ENCODE measurements at regions not wholly inside any gene's neighbourhood (a gene's known extent, or its start where the extent isn't known, plus 50 kb on each side); places are given as distances from the start of the nearest gene placed in this dataset.

- TF ChIP-seq TEAD1 (CRISPR knock-in tag; IDR thresholded peaks at IDR 0.05) = no peak
- no peak for TF ChIP-seq AR (CRISPR knock-in tag; IDR thresholded peaks at IDR 0.05)
- TF ChIP-seq E2F1 (CRISPR knock-in tag; IDR thresholded peaks at IDR 0.05) = no peak
- no peak for TF ChIP-seq CREB1 (CRISPR knock-in tag; IDR thresholded peaks at IDR 0.05)
- TF ChIP-seq MLX (CRISPR knock-in tag; IDR thresholded peaks at IDR 0.05) = no peak
- no peak for TF ChIP-seq ZNF425 (CRISPR knock-in tag; conservative IDR thresholded peaks at IDR 0.05)
- TF ChIP-seq RORB (CRISPR knock-in tag; IDR thresholded peaks at IDR 0.05) = no peak
- no peak for TF ChIP-seq ZNF396 (CRISPR knock-in tag; IDR thresholded peaks at IDR 0.05; ENCODE audit: borderline replicate concordance)
- TF ChIP-seq NR1H2 (CRISPR knock-in tag; IDR thresholded peaks at IDR 0.05) = no peak
- TF ChIP-seq ATF2 (CRISPR knock-in tag; IDR thresholded peaks at IDR 0.05; ENCODE audit: borderline replicate concordance, low read depth) = no peak
- no peak for TF ChIP-seq JUN (CRISPR knock-in tag; IDR thresholded peaks at IDR 0.05)
- TF ChIP-seq MYBL2 (CRISPR knock-in tag; IDR thresholded peaks at IDR 0.05) = no peak
- no peak for TF ChIP-seq ZNF121 (CRISPR knock-in tag; IDR thresholded peaks at IDR 0.05)
- TF ChIP-seq STAT6 (CRISPR knock-in tag; conservative IDR thresholded peaks at IDR 0.05; ENCODE audit: low read depth) = no peak
- ChIA-PET POLR2A (no interaction called here), CTCF (no interaction called here)
- no peaks in the 10 kb centered on the region for H3K9me3 Mint-ChIP-seq
- DNase-seq (ENCODE audit: low spot score) (no peak), ATAC-seq (no peak)
- H3K27me3 Mint-ChIP-seq (ENCODE audit: low read depth) = no peaks in the 10 kb centered on the region
- H3K4me1 Mint-ChIP-seq = peaks cover 2% of the 10 kb centered on the region
- H3K36me3 Mint-ChIP-seq = no peaks in the 10 kb centered on the region
- H3K27ac Mint-ChIP-seq = no peak overlapping the region
- no peak overlapping the region for H3K4me3 Mint-ChIP-seq
Measured at GRCh38 chr1:239732770-239733169, 346.4 kb downstream of the CHRM3 start.

GRCh38 chr1:239733995-239734394 is 347.6 kb downstream of the CHRM3 start:
- H3K4me3 Mint-ChIP-seq = no peak overlapping the region
- no peaks in the 10 kb centered on the region for H3K4me1 Mint-ChIP-seq
- H3K27ac Mint-ChIP-seq = no peak overlapping the region
- ChIA-PET POLR2A (no interaction called here), CTCF (no interaction called here)
- H3K27me3 Mint-ChIP-seq (ENCODE audit: low read depth) = no peaks in the 10 kb centered on the region
- H3K36me3 Mint-ChIP-seq = no peaks in the 10 kb centered on the region
- no peak for DNase-seq (ENCODE audit: low spot score)
- H3K9me3 Mint-ChIP-seq = no peaks in the 10 kb centered on the region
- no peak for ATAC-seq
- TF ChIP-seq ETV6 (CRISPR knock-in tag; IDR thresholded peaks at IDR 0.05) (no peak), ZNF512 (CRISPR knock-in tag; IDR thresholded peaks at IDR 0.05; ENCODE audit: borderline replicate concordance) (no peak), TEAD4 (CRISPR knock-in tag; IDR thresholded peaks at IDR 0.05) (no peak), GTF2I (CRISPR knock-in tag; conservative IDR thresholded peaks at IDR 0.05) (no peak), AFF4 (CRISPR knock-in tag; IDR thresholded peaks at IDR 0.05; ENCODE audit: borderline replicate concordance) (no peak), ZNF138 (CRISPR knock-in tag; conservative IDR thresholded peaks at IDR 0.05) (no peak)

Data from WTC11 (cell line).